CD14-positive monocyte (primary cell): ENCODE measurements at regions not wholly inside any gene's neighbourhood (a gene's known extent, or its start where the extent isn't known, plus 50 kb on each side); places are given as distances from the start of the nearest gene placed in this dataset.

ENCODE experiments used
- DNase-seq, 3 donors: peaks; one replicate each; pipeline ENCODE4 v3.0.0-alpha.2; 2011 to 2022
- H2AFZ ChIP-seq: 2 replicates; pipeline ENCODE4 v1.6.0; 2012; ENCODE audit warnings: mild to moderate bottlenecking, low read depth, low read length, inconsistent platforms; ENCODE audit not compliant: insufficient read depth, poor library complexity, severe bottlenecking
- H3K27ac ChIP-seq, 2 donors: 1 replicate in 1 of 2; 2 replicates in 1 of 2; pipeline ENCODE4 v1.5.1; 2012 to 2013; ENCODE audit warnings: low read length in 2 of 2, control low read depth in 1 of 2, inconsistent platforms in 1 of 2, low read depth in 1 of 2, mild to moderate bottlenecking in 1 of 2
- H3K27me3 ChIP-seq, 2 donors: one replicate each; pipeline versions ENCODE4 v1.6.0 to v1.6.1; 2011 to 2013; ENCODE audit warnings: low read length in 2 of 2; ENCODE audit not compliant: control insufficient read depth in 2 of 2, insufficient read depth in 2 of 2
- H3K36me3 ChIP-seq, 2 donors: replicated peaks in 1 of 2; 1 replicate in 1 of 2; 2 replicates in 1 of 2; pipeline versions ENCODE4 v1.5.1 to v1.6.1; 2012 to 2013; ENCODE audit warnings: low read length in 2 of 2, control low read depth in 1 of 2, inconsistent platforms in 1 of 2, mild to moderate bottlenecking in 1 of 2; ENCODE audit not compliant: insufficient read depth in 2 of 2, control insufficient read depth in 1 of 2
- H3K4me1 ChIP-seq, 2 donors: 1 replicate in 1 of 2; 2 replicates in 1 of 2; pipeline versions ENCODE4 v1.5.1 to v1.6.1; 2012 to 2013; ENCODE audit warnings: low read length in 2 of 2, control low read depth in 1 of 2, inconsistent platforms in 1 of 2, mild to moderate bottlenecking in 1 of 2, moderate library complexity in 1 of 2; ENCODE audit not compliant: insufficient read depth in 2 of 2, control insufficient read depth in 1 of 2
- H3K4me2 ChIP-seq: replicated peaks from 2 replicates; pipeline ENCODE3; 2012; ENCODE audit warnings: low read length, moderate library complexity, mild to moderate bottlenecking; ENCODE audit not compliant: poor library complexity, severe bottlenecking; ENCODE audit errors: extremely low read depth
- H3K4me3 ChIP-seq, 3 experiments: fragments of 200-600 bp in 1 of 3; sonication (generic) in 1 of 3; replicated peaks in 1 of 3; 1 replicate in 2 of 3; 2 replicates in 1 of 3; pipeline ENCODE4 v1.5.1; 2011 to 2013; ENCODE audit warnings: low read length in 3 of 3, mild to moderate bottlenecking in 3 of 3, control low read depth in 2 of 3, low read depth in 2 of 3, inconsistent platforms in 1 of 3, moderate library complexity in 1 of 3
- H3K79me2 ChIP-seq: 2 replicates; pipeline ENCODE4 v1.6.0; 2012; ENCODE audit warnings: mild to moderate bottlenecking, control low read depth, inconsistent platforms, low read length, moderate library complexity; ENCODE audit not compliant: insufficient read depth
- H3K9ac ChIP-seq: 2 replicates; pipeline ENCODE4 v1.6.0; 2017; ENCODE audit warnings: low read length, mild to moderate bottlenecking; ENCODE audit not compliant: insufficient read depth, poor library complexity, severe bottlenecking
- H3K9me3 ChIP-seq, 2 donors: replicated peaks in 1 of 2; 1 replicate in 1 of 2; 2 replicates in 1 of 2; pipeline versions ENCODE4 v1.5.1 to v1.6.1; 2012 to 2013; ENCODE audit warnings: low read length in 2 of 2, control low read depth in 1 of 2; ENCODE audit not compliant: control insufficient read depth in 1 of 2, insufficient read depth in 1 of 2
- H4K20me1 ChIP-seq: 2 replicates; pipeline ENCODE4 v1.6.0; 2012; ENCODE audit warnings: mild to moderate bottlenecking, low read length, control low read depth, moderate library complexity; ENCODE audit not compliant: insufficient read depth
- H3K27ac Mint-ChIP-seq, 7 donors: one replicate each; pipeline ENCODE4 v1.8.0; 2020; ENCODE audit warnings: mild to moderate bottlenecking in 7 of 7, mixed read lengths in 7 of 7, moderate library complexity in 6 of 7, inconsistent platforms in 2 of 7
- H3K27me3 Mint-ChIP-seq, 3 donors: one replicate each; pipeline ENCODE4 v1.8.0; 2021 to 2022; ENCODE audit warnings: low read depth in 3 of 3, mild to moderate bottlenecking in 3 of 3, mixed read lengths in 3 of 3, moderate library complexity in 3 of 3, inconsistent platforms in 1 of 3
- H3K36me3 Mint-ChIP-seq, 2 donors: one replicate each; pipeline ENCODE4 v1.8.0; 2020; ENCODE audit warnings: mixed read lengths in 2 of 2, inconsistent platforms in 1 of 2, mild to moderate bottlenecking in 1 of 2
- H3K4me1 Mint-ChIP-seq: one replicate; pipeline ENCODE4 v1.8.0; 2020; ENCODE audit warnings: mild to moderate bottlenecking, mixed read lengths
- H3K4me3 Mint-ChIP-seq, 2 donors: one replicate each; pipeline ENCODE4 v1.8.0; 2020; ENCODE audit warnings: mild to moderate bottlenecking in 2 of 2, mixed read lengths in 2 of 2, moderate library complexity in 1 of 2
- H3K9me3 Mint-ChIP-seq, 7 donors: one replicate each; pipeline ENCODE4 v1.8.0; 2020 to 2022; ENCODE audit warnings: mixed read lengths in 7 of 7, mild to moderate bottlenecking in 6 of 7, moderate library complexity in 6 of 7, inconsistent platforms in 2 of 7
- CTCF ChIP-seq: fragments of 200-600 bp; IDR thresholded peaks from one replicate; pipeline ENCODE4 v1.8.0; 2022; ENCODE audit warnings: antibody characterized with exemption, mild to moderate bottlenecking
- WGBS: methylation state at CpG from one replicate; pipeline ENCODE4 v1.1.5; 2013; ENCODE audit warnings: missing lambda C conversion rate; ENCODE audit not compliant: insufficient coverage; 5-methylcytosine and 5-hydroxymethylcytosine counted together
- intact Hi-C, 2 donors: fragments of 100-400 bp; cut with micrococcal nuclease; formaldehyde crosslinking; loops; one replicate each; pipeline versions ENCODE4 v1.15.0 to v1.15.1; 2023

- Histone ChIP-seq H3K27ac (no peak overlapping the region), H3K27me3 (no peaks in the 10 kb centered on the region), H3K36me3 (no peaks in the 10 kb centered on the region), H3K9me3 (peaks cover 0 to 36% of the 10 kb centered on the region in 2 donors), H3K4me2 (no peak overlapping the region), H4K20me1 (no peaks in the 10 kb centered on the region), H3K79me2 (no peaks in the 10 kb centered on the region), H3K4me3 (no peak overlapping the region), H3K4me1 (no peaks in the 10 kb centered on the region), H3K9ac (no peak overlapping the region), H2AFZ (no peak overlapping the region)
- 94% methylated on average over 12 of the region's 14 CpGs for WGBS
- Mint-ChIP-seq H3K9me3 (peaks cover 3 to 23% (median 7%) of the 10 kb centered on the region in 7 donors), H3K27ac (peak overlapping the region in 1 of 7 donors; percentile 76), H3K4me3 (no peak overlapping the region), H3K4me1 (peaks cover 2% of the 10 kb centered on the region), H3K27me3 (peaks cover 0 to 3% (median 2%) of the 10 kb centered on the region in 3 donors), H3K36me3 (no peaks in the 10 kb centered on the region)
- TF ChIP-seq CTCF = no peak
- intact Hi-C loops = no loop called here
- DNase-seq = no peak
Observed at GRCh38 chr13:64075543-64076271, 2660.1 kb upstream of the PCDH20 start.

- no peak overlapping the region for H3K4me2 ChIP-seq
- Mint-ChIP-seq H3K27ac (peak overlapping the region in 1 of 7 donors; percentile 76), H3K4me1 (peaks cover 2% of the 10 kb centered on the region), H3K27me3 (peaks cover 0 to 3% (median 2%) of the 10 kb centered on the region in 3 donors), H3K9me3 (peaks cover 3 to 23% (median 7%) of the 10 kb centered on the region in 7 donors), H3K4me3 (no peak overlapping the region), H3K36me3 (no peaks in the 10 kb centered on the region)
- no peaks in the 10 kb centered on the region for H4K20me1 ChIP-seq
- no peaks in the 10 kb centered on the region for H3K4me1 ChIP-seq
- no peaks in the 10 kb centered on the region for H3K79me2 ChIP-seq
- no peaks in the 10 kb centered on the region for H3K36me3 ChIP-seq
- peaks cover 0 to 36% of the 10 kb centered on the region in 2 donors for H3K9me3 ChIP-seq
- no peak overlapping the region for H2AFZ ChIP-seq
- TF ChIP-seq CTCF = no peak
- WGBS = 92% methylated on average over 7 of the region's 12 CpGs
- intact Hi-C loops = no loop called here
- H3K4me3 ChIP-seq = no peak overlapping the region
- no peak for DNase-seq
- H3K27ac ChIP-seq = no peak overlapping the region
- no peak overlapping the region for H3K9ac ChIP-seq
- no peaks in the 10 kb centered on the region for H3K27me3 ChIP-seq
Observed at GRCh38 chr13:64074971-64075474, 2659.4 kb upstream of the PCDH20 start.
